CD4-positive, alpha-beta memory T cell (primary cell): ENCODE measurements at regions not wholly inside any gene's neighbourhood (a gene's known extent, or its start where the extent isn't known, plus 50 kb on each side); places are given as distances from the start of the nearest gene placed in this dataset.

ENCODE experiments used
- CTCF ChIA-PET: fragments of 350-600 bp; sonication (Branson Sonifier 250); formaldehyde crosslinking; loops from one replicate; lab custom pipeline; 2021; ENCODE audit warnings: inconsistent platforms; ENCODE audit not compliant: partially characterized antibody; lab: Charles Lee
- POLR2A ChIA-PET: fragments of 350-600 bp; sonication (Branson Sonifier 250); formaldehyde crosslinking; loops from one replicate; lab custom pipeline; 2021; ENCODE audit not compliant: partially characterized antibody; lab: Charles Lee
- DNase-seq, 5 donors: peaks; one replicate each; pipeline versions ENCODE4 v3.0.0 to v3.0.0-alpha.2; 2020 to 2022; ENCODE audit warnings: mixed read lengths in 1 of 5
- H3K27ac ChIP-seq: one replicate; pipeline ENCODE4 v1.7.0; 2013; ENCODE audit warnings: low read depth, low read length
- H3K27me3 ChIP-seq: 2 replicates; pipeline ENCODE4 v1.7.0; 2013; ENCODE audit warnings: mild to moderate bottlenecking, low read length, moderate library complexity; ENCODE audit not compliant: insufficient read depth
- H3K36me3 ChIP-seq: 2 replicates; pipeline ENCODE4 v1.7.0; 2013; ENCODE audit warnings: mild to moderate bottlenecking, low read length, moderate library complexity; ENCODE audit not compliant: insufficient read depth
- H3K4me1 ChIP-seq: 2 replicates; pipeline ENCODE4 v1.7.0; 2013; ENCODE audit warnings: mild to moderate bottlenecking, low read length, moderate library complexity; ENCODE audit not compliant: insufficient read depth
- H3K4me3 ChIP-seq, 2 donors: one replicate each; pipeline ENCODE4 v1.7.0; 2013; ENCODE audit warnings: low read length in 2 of 2, mild to moderate bottlenecking in 1 of 2
- H3K9me3 ChIP-seq, 2 donors: one replicate each; pipeline ENCODE4 v1.7.0; 2013; ENCODE audit warnings: low read length in 2 of 2, control low read depth in 1 of 2; ENCODE audit not compliant: control insufficient read depth in 1 of 2
- H3K27ac Mint-ChIP-seq, 7 donors: one replicate each; pipeline ENCODE4 v1.8.0; 2020 to 2021; ENCODE audit warnings: mixed read lengths in 7 of 7, mild to moderate bottlenecking in 6 of 7, inconsistent platforms in 3 of 7, moderate library complexity in 3 of 7
- H3K27me3 Mint-ChIP-seq, 2 donors: one replicate each; pipeline ENCODE4 v1.8.0; 2020 to 2021; ENCODE audit warnings: mixed read lengths in 2 of 2
- H3K36me3 Mint-ChIP-seq, 2 donors: one replicate each; pipeline ENCODE4 v1.8.0; 2020 to 2021; ENCODE audit warnings: mixed read lengths in 2 of 2, inconsistent platforms in 1 of 2, mild to moderate bottlenecking in 1 of 2
- H3K4me1 Mint-ChIP-seq, 4 donors: one replicate each; pipeline ENCODE4 v1.8.0; 2020 to 2021; ENCODE audit warnings: mixed read lengths in 4 of 4, mild to moderate bottlenecking in 1 of 4
- H3K4me3 Mint-ChIP-seq, 8 donors: one replicate each; pipeline ENCODE4 v1.8.0; 2020 to 2021; ENCODE audit warnings: mixed read lengths in 8 of 8, mild to moderate bottlenecking in 7 of 8, moderate library complexity in 6 of 8, inconsistent platforms in 3 of 8
- H3K9me3 Mint-ChIP-seq, 8 donors: one replicate each; pipeline ENCODE4 v1.8.0; 2020 to 2021; ENCODE audit warnings: mixed read lengths in 8 of 8, mild to moderate bottlenecking in 5 of 8, inconsistent platforms in 3 of 8, moderate library complexity in 1 of 8
- intact Hi-C: fragments of 100-400 bp; cut with micrococcal nuclease; formaldehyde crosslinking; loops from one replicate; pipeline ENCODE4 v1.15.1; 2023

- Histone ChIP-seq H3K9me3 (no peaks in the 10 kb centered on the region), H3K27ac (no peak overlapping the region), H3K36me3 (no peaks in the 10 kb centered on the region), H3K4me3 (no peak overlapping the region), H3K4me1 (no peaks in the 10 kb centered on the region), H3K27me3 (no peaks in the 10 kb centered on the region)
- H3K9me3 Mint-ChIP-seq, result peaks cover 0 to 5% (median under 1%) of the 10 kb centered on the region in 8 donors
- ChIA-PET POLR2A (no interaction called here), CTCF (no interaction called here)
- no peak overlapping the region for H3K4me3 Mint-ChIP-seq
- no peak overlapping the region for H3K27ac Mint-ChIP-seq
- no peaks in the 10 kb centered on the region for H3K27me3 Mint-ChIP-seq
- intact Hi-C loops, result no loop called here
- DNase-seq, result no peak
- H3K36me3 Mint-ChIP-seq, result no peaks in the 10 kb centered on the region
- no peaks in the 10 kb centered on the region for H3K4me1 Mint-ChIP-seq
Measured at GRCh38 chr5:125470280-125470902, 724.0 kb upstream of the ZNF608 start.

GRCh38 chr5:125476901-125477585 lies 730.6 kb upstream of the ZNF608 start:
- Mint-ChIP-seq H3K27ac (no peak overlapping the region), H3K9me3 (peaks cover 0 to 11% (median 6%) of the 10 kb centered on the region in 8 donors), H3K36me3 (no peaks in the 10 kb centered on the region), H3K4me3 (no peak overlapping the region), H3K27me3 (no peaks in the 10 kb centered on the region), H3K4me1 (no peaks in the 10 kb centered on the region)
- Histone ChIP-seq H3K27ac (no peak overlapping the region), H3K36me3 (no peaks in the 10 kb centered on the region), H3K27me3 (no peaks in the 10 kb centered on the region), H3K9me3 (no peaks in the 10 kb centered on the region), H3K4me3 (no peak overlapping the region), H3K4me1 (no peaks in the 10 kb centered on the region)
- DNase-seq, result no peak
- ChIA-PET POLR2A (no interaction called here), CTCF (no interaction called here)
- intact Hi-C loops, result no loop called here

GRCh38 chr5:125477586-125477975 lies 731.1 kb upstream of the ZNF608 start:
- no peaks in the 10 kb centered on the region for H3K27me3 Mint-ChIP-seq
- H3K4me1 Mint-ChIP-seq, result no peaks in the 10 kb centered on the region
- no peak overlapping the region for H3K4me3 ChIP-seq
- H3K36me3 ChIP-seq, result no peaks in the 10 kb centered on the region
- peaks cover 0 to 11% (median 6%) of the 10 kb centered on the region in 8 donors for H3K9me3 Mint-ChIP-seq
- DNase-seq, result no peak
- H3K4me3 Mint-ChIP-seq, result no peak overlapping the region
- intact Hi-C loops, result no loop called here
- no peak overlapping the region for H3K27ac Mint-ChIP-seq
- ChIA-PET POLR2A (no interaction called here), CTCF (no interaction called here)
- H3K27ac ChIP-seq, result no peak overlapping the region
- H3K9me3 ChIP-seq, result no peaks in the 10 kb centered on the region
- H3K36me3 Mint-ChIP-seq, result no peaks in the 10 kb centered on the region
- no peaks in the 10 kb centered on the region for H3K27me3 ChIP-seq
- H3K4me1 ChIP-seq, result no peaks in the 10 kb centered on the region

GRCh38 chr5:125478599-125478998 lies 732.2 kb upstream of the ZNF608 start:
- H3K4me1 ChIP-seq, result no peaks in the 10 kb centered on the region
- DNase-seq, result no peak
- H3K9me3 ChIP-seq, result no peaks in the 10 kb centered on the region
- H3K27me3 ChIP-seq, result no peaks in the 10 kb centered on the region
- no peak overlapping the region for H3K4me3 ChIP-seq
- H3K36me3 Mint-ChIP-seq, result no peaks in the 10 kb centered on the region
- intact Hi-C loops, result no loop called here
- H3K27ac ChIP-seq, result no peak overlapping the region
- H3K27ac Mint-ChIP-seq, result no peak overlapping the region
- CTCF ChIA-PET, result interaction anchor here (0.7 kb wide), 1 partner anchor 91 kb away, joined by 3 read pairs; no protein-coding TSS in a partner anchor
- no peaks in the 10 kb centered on the region for H3K36me3 ChIP-seq
- no peak overlapping the region for H3K4me3 Mint-ChIP-seq
- H3K9me3 Mint-ChIP-seq, result peaks cover 0 to 11% (median 6%) of the 10 kb centered on the region in 8 donors
- POLR2A ChIA-PET, result no interaction called here
- H3K4me1 Mint-ChIP-seq, result no peaks in the 10 kb centered on the region
- H3K27me3 Mint-ChIP-seq, result no peaks in the 10 kb centered on the region

GRCh38 chr5:125480911-125481310 lies 734.5 kb upstream of the ZNF608 start:
- Mint-ChIP-seq H3K27me3 (no peaks in the 10 kb centered on the region), H3K4me3 (no peak overlapping the region)
- intact Hi-C loops, result no loop called here

GRCh38 chr5:125481506-125482465 lies 735.3 kb upstream of the ZNF608 start:
- Mint-ChIP-seq H3K9me3 (peaks cover 3 to 13% (median 7%) of the 10 kb centered on the region in 8 donors), H3K4me1 (no peaks in the 10 kb centered on the region), H3K4me3 (no peak overlapping the region), H3K27ac (no peak overlapping the region), H3K36me3 (no peaks in the 10 kb centered on the region), H3K27me3 (no peaks in the 10 kb centered on the region)
- no peaks in the 10 kb centered on the region for H3K4me1 ChIP-seq
- ChIA-PET POLR2A (no interaction called here), CTCF (no interaction called here)
- no peaks in the 10 kb centered on the region for H3K36me3 ChIP-seq
- H3K27me3 ChIP-seq, result no peaks in the 10 kb centered on the region
- intact Hi-C loops, result no loop called here
- H3K9me3 ChIP-seq, result no peaks in the 10 kb centered on the region
- DNase-seq, result no peak
- no peak overlapping the region for H3K27ac ChIP-seq
- no peak overlapping the region for H3K4me3 ChIP-seq

More at GRCh38 chr5:125480911-125481310, 734.5 kb upstream of the ZNF608 start:
- Mint-ChIP-seq H3K27ac (no peak overlapping the region), H3K9me3 (peaks cover under 1 to 10% (median 7%) of the 10 kb centered on the region in 8 donors), H3K4me1 (no peaks in the 10 kb centered on the region), H3K36me3 (no peaks in the 10 kb centered on the region)
- H3K4me1 ChIP-seq, result no peaks in the 10 kb centered on the region
- DNase-seq, result no peak
- no peaks in the 10 kb centered on the region for H3K9me3 ChIP-seq
- H3K4me3 ChIP-seq, result no peak overlapping the region
- H3K27ac ChIP-seq, result no peak overlapping the region
- CTCF ChIA-PET, result no interaction called here
- H3K27me3 ChIP-seq, result no peaks in the 10 kb centered on the region
- POLR2A ChIA-PET, result no interaction called here
- H3K36me3 ChIP-seq, result no peaks in the 10 kb centered on the region

GRCh38 chr5:125483609-125484008 lies 737.2 kb upstream of the ZNF608 start:
- Mint-ChIP-seq H3K27ac (no peak overlapping the region), H3K4me3 (no peak overlapping the region), H3K4me1 (no peaks in the 10 kb centered on the region), H3K27me3 (no peaks in the 10 kb centered on the region), H3K36me3 (no peaks in the 10 kb centered on the region), H3K9me3 (peaks cover 3 to 13% (median 7%) of the 10 kb centered on the region in 8 donors)
- ChIA-PET CTCF (no interaction called here), POLR2A (no interaction called here)
- intact Hi-C loops, result no loop called here
- no peaks in the 10 kb centered on the region for H3K4me1 ChIP-seq
- H3K9me3 ChIP-seq, result no peaks in the 10 kb centered on the region
- DNase-seq, result no peak
- H3K27me3 ChIP-seq, result no peaks in the 10 kb centered on the region
- H3K36me3 ChIP-seq, result no peaks in the 10 kb centered on the region
- no peak overlapping the region for H3K4me3 ChIP-seq
- no peak overlapping the region for H3K27ac ChIP-seq
